ENCODE measurements at regions not wholly inside any gene's neighbourhood (a gene's known extent, or its start where the extent isn't known, plus 50 kb on each side); places are given as distances from the start of the nearest gene placed in this dataset.

GRCh38 chr10:100655326-100655759 is 90.0 kb upstream of the PAX2 start (continued):
- no peak for TF ChIP-seq SCRT1 (tag by site-specific recombination; IDR thresholded peaks at IDR 0.05; ENCODE audit: borderline replicate concordance)
- peak; percentile 68; the same call in 1 of the 2 replicates for TF ChIP-seq ZSCAN30 (tag by site-specific recombination; IDR thresholded peaks at IDR 0.05)
- no peak for TF ChIP-seq ZNF19 (tag by site-specific recombination; IDR thresholded peaks at IDR 0.05; ENCODE audit: low read depth)
- no peak for TF ChIP-seq ZNF10 (tag by site-specific recombination; IDR thresholded peaks at IDR 0.05)
- TF ChIP-seq ZNF629 (tag by site-specific recombination; IDR thresholded peaks at IDR 0.05): peak; percentile 52; the same call in 1 of the 2 replicates
- no peak for TF ChIP-seq ZNF280C (tag by site-specific recombination; IDR thresholded peaks at IDR 0.05)
- TF ChIP-seq ZNF530 (tag by site-specific recombination; IDR thresholded peaks at IDR 0.05; ENCODE audit: low read depth): no peak
- TF ChIP-seq GFI1B (tag by site-specific recombination; IDR thresholded peaks at IDR 0.05): peak; percentile 100
- TF ChIP-seq AEBP2 (tag by site-specific recombination; IDR thresholded peaks at IDR 0.05; ENCODE audit: borderline replicate concordance): no peak
- no peak for TF ChIP-seq ZBTB1 (tag by site-specific recombination; IDR thresholded peaks at IDR 0.05)
- TF ChIP-seq ZIC2 (tag by site-specific recombination; IDR thresholded peaks at IDR 0.05): peak; percentile 78
- TF ChIP-seq ZNF366 (tag by site-specific recombination; conservative IDR thresholded peaks at IDR 0.05): no peak
- peak; percentile 72 for TF ChIP-seq KLF10 (tag by site-specific recombination; IDR thresholded peaks at IDR 0.05)
- TF ChIP-seq ZNF529 (tag by site-specific recombination; IDR thresholded peaks at IDR 0.05; ENCODE audit: insufficient replicate concordance): no peak
- TF ChIP-seq ZNF174 (tag by site-specific recombination; IDR thresholded peaks at IDR 0.05): no peak
- TF ChIP-seq ZNF623 (tag by site-specific recombination; IDR thresholded peaks at IDR 0.05): no peak
- 0 out of 2 replicates have a peak, but pooled peaks have one; percentile 28 for TF ChIP-seq ZNF518A (tag by site-specific recombination; conservative IDR thresholded peaks at IDR 0.05; ENCODE audit: low read depth)
- TF ChIP-seq OVOL3 (tag by site-specific recombination; IDR thresholded peaks at IDR 0.05): peak; percentile 33; the same call in 1 of the 2 replicates
- 0 out of 2 replicates have a peak, but pooled peaks have one; percentile 7 for TF ChIP-seq ZFP37 (tag by site-specific recombination; IDR thresholded peaks at IDR 0.05)
- peak; percentile 71; the same call in 1 of the 2 replicates for TF ChIP-seq ZNF660 (tag by site-specific recombination; IDR thresholded peaks at IDR 0.05)
- TF ChIP-seq ZEB2 (tag by site-specific recombination; IDR thresholded peaks at IDR 0.05): no peak
- no peak for TF ChIP-seq ZNF677 (tag by site-specific recombination; IDR thresholded peaks at IDR 0.05)
- TF ChIP-seq ZNF239 (tag by site-specific recombination; IDR thresholded peaks at IDR 0.05): no peak
- TF ChIP-seq ZNF24 (tag by site-specific recombination; IDR thresholded peaks at IDR 0.05): 0 out of 2 replicates have a peak, but pooled peaks have one; percentile 22
- TF ChIP-seq ZNF292 (tag by site-specific recombination; IDR thresholded peaks at IDR 0.05; ENCODE audit: borderline replicate concordance, low read depth): no peak
- 0 out of 2 replicates have a peak, but pooled peaks have one; percentile 41 for TF ChIP-seq ZBTB44 (tag by site-specific recombination; IDR thresholded peaks at IDR 0.05)
- no peak for TF ChIP-seq ZNF302 (tag by site-specific recombination; IDR thresholded peaks at IDR 0.05; ENCODE audit: low read depth)
- TF ChIP-seq ELK4 (IDR thresholded peaks at IDR 0.05; ENCODE audit: borderline replicate concordance, low read depth, low read length): no peak
- peak; percentile 87 for TF ChIP-seq ZNF561 (tag by site-specific recombination; IDR thresholded peaks at IDR 0.05; ENCODE audit: borderline replicate concordance)
- peak; percentile 91; the same call in 1 of the 2 replicates for TF ChIP-seq TCF7L2 (IDR thresholded peaks at IDR 0.05; ENCODE audit: borderline replicate concordance, low read depth, low read length)

Data from HEK293 (cell line).